HEK293 (cell line): ENCODE measurements at regions not wholly inside any gene's neighbourhood (a gene's known extent, or its start where the extent isn't known, plus 50 kb on each side); places are given as distances from the start of the nearest gene placed in this dataset.

ENCODE experiments used
- CTCF ChIA-PET: fragments of 350-600 bp; formaldehyde crosslinking; extraction: SDS; loops from one replicate; lab custom pipeline; 2021; ENCODE audit warnings: antibody characterized with exemption; lab: Yijun Ruan, JAX
- POLR2A ChIA-PET: fragments of 300-600 bp; formaldehyde crosslinking; extraction: SDS; loops from one replicate; lab custom pipeline; 2020; ENCODE audit warnings: antibody characterized with exemption, inconsistent platforms; lab: Yijun Ruan, JAX
- H3K27ac ChIP-seq: fragments of 200-500 bp; sonication (Bioruptor generic); 2 replicates; pipeline ENCODE4 v1.5.1; 2014; ENCODE audit warnings: low read depth, low read length, control low read depth, inconsistent platforms; ENCODE audit errors: extremely low read depth
- H3K36me3 ChIP-seq, 2 experiments: fragments of 200-500 bp in 1 of 2; sonication (Bioruptor generic) in 1 of 2; 1 replicate in 1 of 2; 2 replicates in 1 of 2; pipeline ENCODE4 v1.5.1; 2014 to 2017; ENCODE audit warnings: inconsistent platforms in 2 of 2, low read length in 2 of 2; ENCODE audit not compliant: control insufficient read depth in 2 of 2, insufficient read depth in 1 of 2
- H3K4me1 ChIP-seq: fragments of 200-500 bp; sonication (Bioruptor generic); 2 replicates; pipeline ENCODE4 v1.5.1; 2014; ENCODE audit warnings: mild to moderate bottlenecking, low read length, inconsistent platforms; ENCODE audit not compliant: control insufficient read depth, insufficient read depth
- H3K4me3 ChIP-seq: 2 replicates; pipeline ENCODE4 v1.5.1; 2011; ENCODE audit warnings: low read depth, mild to moderate bottlenecking, control low read depth, low read length, moderate library complexity
- H3K9me3 ChIP-seq: fragments of 200-500 bp; sonication (Bioruptor generic); 2 replicates; pipeline ENCODE4 v1.5.1; 2014; ENCODE audit warnings: low read depth, low read length, inconsistent platforms; ENCODE audit not compliant: control insufficient read depth, insufficient read depth
- FEZF1 ChIP-seq: fragments of 450-650 bp; formaldehyde crosslinking; IDR thresholded peaks from 2 replicates; pipeline ENCODE4 v1.5.1; 2016; ENCODE audit warnings: missing biosample characterization, missing genetic modification characterization
- OVOL3 ChIP-seq: fragments of 450-650 bp; formaldehyde crosslinking; IDR thresholded peaks from 2 replicates; pipeline ENCODE4 v1.5.1; 2016; ENCODE audit warnings: missing biosample characterization, missing genetic modification characterization
- PRDM2 ChIP-seq: fragments of 450-650 bp; formaldehyde crosslinking; IDR thresholded peaks from 2 replicates; pipeline ENCODE4 v1.5.1; 2016; ENCODE audit warnings: missing biosample characterization, missing genetic modification characterization, borderline replicate concordance
- SALL2 ChIP-seq: fragments of 450-650 bp; formaldehyde crosslinking; IDR thresholded peaks from 2 replicates; pipeline ENCODE4 v1.5.0; 2017; ENCODE audit warnings: missing biosample characterization, mild to moderate bottlenecking, missing genetic modification characterization, borderline replicate concordance
- SCRT1 ChIP-seq: fragments of 450-650 bp; formaldehyde crosslinking; IDR thresholded peaks from 2 replicates; pipeline ENCODE4 v1.5.1; 2016; ENCODE audit warnings: missing biosample characterization, missing genetic modification characterization, borderline replicate concordance
- SP3 ChIP-seq: fragments of 450-650 bp; formaldehyde crosslinking; IDR thresholded peaks from 2 replicates; pipeline ENCODE4 v1.5.1; 2016; ENCODE audit warnings: missing biosample characterization, missing genetic modification characterization
- ZBTB20 ChIP-seq: fragments of 450-650 bp; formaldehyde crosslinking; IDR thresholded peaks from 2 replicates; pipeline ENCODE4 v1.5.1; 2016; ENCODE audit warnings: missing biosample characterization, missing genetic modification characterization
- ZEB2 ChIP-seq: fragments of 450-650 bp; formaldehyde crosslinking; IDR thresholded peaks from 2 replicates; pipeline ENCODE4 v1.5.1; 2016; ENCODE audit warnings: missing biosample characterization, missing genetic modification characterization
- ZNF16 ChIP-seq: fragments of 450-650 bp; formaldehyde crosslinking; IDR thresholded peaks from 2 replicates; pipeline ENCODE4 v1.5.1; 2016; ENCODE audit warnings: low read depth, missing biosample characterization, missing genetic modification characterization
- ZNF211 ChIP-seq: fragments of 450-650 bp; formaldehyde crosslinking; IDR thresholded peaks from 2 replicates; pipeline ENCODE4 v1.5.1; 2016; ENCODE audit warnings: low read depth, missing biosample characterization, missing genetic modification characterization
- ZNF398 ChIP-seq: fragments of 450-650 bp; formaldehyde crosslinking; IDR thresholded peaks from 2 replicates; pipeline ENCODE4 v1.5.1; 2017; ENCODE audit warnings: missing biosample characterization, missing genetic modification characterization
- ZNF416 ChIP-seq: fragments of 450-650 bp; formaldehyde crosslinking; IDR thresholded peaks from 2 replicates; pipeline ENCODE4 v1.5.1; 2016; ENCODE audit warnings: missing biosample characterization, missing genetic modification characterization
- ZNF426 ChIP-seq: fragments of 450-650 bp; formaldehyde crosslinking; IDR thresholded peaks from 2 replicates; pipeline ENCODE4 v1.5.1; 2017; ENCODE audit warnings: missing biosample characterization, missing genetic modification characterization, mild to moderate bottlenecking, inconsistent platforms, moderate library complexity
- ZNF596 ChIP-seq: fragments of 450-650 bp; IDR thresholded peaks from 2 replicates; pipeline ENCODE4 v1.5.0; 2018; ENCODE audit warnings: missing biosample characterization, mild to moderate bottlenecking, missing genetic modification characterization, moderate library complexity
- ZNF621 ChIP-seq: fragments of 450-650 bp; formaldehyde crosslinking; IDR thresholded peaks from 2 replicates; pipeline ENCODE4 v1.5.1; 2017; ENCODE audit warnings: missing biosample characterization, missing genetic modification characterization
- ZNF626 ChIP-seq: fragments of 450-650 bp; sonication (Bioruptor Pico); formaldehyde crosslinking; IDR thresholded peaks from 2 replicates; pipeline ENCODE4 v1.5.1; 2018; ENCODE audit warnings: missing biosample characterization, missing genetic modification characterization, inconsistent platforms
- ZSCAN16 ChIP-seq: fragments of 450-650 bp; formaldehyde crosslinking; IDR thresholded peaks from 2 replicates; pipeline ENCODE4 v1.5.1; 2016; ENCODE audit warnings: missing biosample characterization, missing genetic modification characterization
- TF ChIP-seq, protein P1 (sequence below): fragments of 450-650 bp; formaldehyde crosslinking; IDR thresholded peaks from 2 replicates; pipeline ENCODE4 v1.5.1; 2016; ENCODE audit warnings: missing biosample characterization, missing genetic modification characterization
- TF ChIP-seq, protein P2 (sequence below): fragments of 450-650 bp; formaldehyde crosslinking; IDR thresholded peaks from 2 replicates; pipeline ENCODE4 v1.5.1; 2016; ENCODE audit warnings: missing biosample characterization, missing genetic modification characterization, low read depth

GRCh38 chr6:113626475-113626874 lies 230.7 kb upstream of the MARCKS start (continued):
- no peak for TF ChIP-seq PRDM2
- TF ChIP-seq, protein P1, sequence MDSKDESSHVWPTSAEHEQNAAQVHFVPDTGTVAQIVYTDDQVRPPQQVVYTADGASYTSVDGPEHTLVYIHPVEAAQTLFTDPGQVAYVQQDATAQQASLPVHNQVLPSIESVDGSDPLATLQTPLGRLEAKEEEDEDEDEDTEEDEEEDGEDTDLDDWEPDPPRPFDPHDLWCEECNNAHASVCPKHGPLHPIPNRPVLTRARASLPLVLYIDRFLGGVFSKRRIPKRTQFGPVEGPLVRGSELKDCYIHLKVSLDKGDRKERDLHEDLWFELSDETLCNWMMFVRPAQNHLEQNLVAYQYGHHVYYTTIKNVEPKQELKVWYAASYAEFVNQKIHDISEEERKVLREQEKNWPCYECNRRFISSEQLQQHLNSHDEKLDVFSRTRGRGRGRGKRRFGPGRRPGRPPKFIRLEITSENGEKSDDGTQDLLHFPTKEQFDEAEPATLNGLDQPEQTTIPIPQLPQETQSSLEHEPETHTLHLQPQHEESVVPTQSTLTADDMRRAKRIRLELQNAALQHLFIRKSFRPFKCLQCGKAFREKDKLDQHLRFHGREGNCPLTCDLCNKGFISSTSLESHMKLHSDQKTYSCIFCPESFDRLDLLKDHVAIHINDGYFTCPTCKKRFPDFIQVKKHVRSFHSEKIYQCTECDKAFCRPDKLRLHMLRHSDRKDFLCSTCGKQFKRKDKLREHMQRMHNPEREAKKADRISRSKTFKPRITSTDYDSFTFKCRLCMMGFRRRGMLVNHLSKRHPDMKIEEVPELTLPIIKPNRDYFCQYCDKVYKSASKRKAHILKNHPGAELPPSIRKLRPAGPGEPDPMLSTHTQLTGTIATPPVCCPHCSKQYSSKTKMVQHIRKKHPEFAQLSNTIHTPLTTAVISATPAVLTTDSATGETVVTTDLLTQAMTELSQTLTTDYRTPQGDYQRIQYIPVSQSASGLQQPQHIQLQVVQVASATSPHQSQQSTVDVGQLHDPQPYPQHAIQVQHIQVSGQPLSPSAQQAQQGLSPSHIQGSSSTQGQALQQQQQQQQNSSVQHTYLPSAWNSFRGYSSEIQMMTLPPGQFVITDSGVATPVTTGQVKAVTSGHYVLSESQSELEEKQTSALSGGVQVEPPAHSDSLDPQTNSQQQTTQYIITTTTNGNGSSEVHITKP (tag by site-specific recombination): no peak

DNA sequence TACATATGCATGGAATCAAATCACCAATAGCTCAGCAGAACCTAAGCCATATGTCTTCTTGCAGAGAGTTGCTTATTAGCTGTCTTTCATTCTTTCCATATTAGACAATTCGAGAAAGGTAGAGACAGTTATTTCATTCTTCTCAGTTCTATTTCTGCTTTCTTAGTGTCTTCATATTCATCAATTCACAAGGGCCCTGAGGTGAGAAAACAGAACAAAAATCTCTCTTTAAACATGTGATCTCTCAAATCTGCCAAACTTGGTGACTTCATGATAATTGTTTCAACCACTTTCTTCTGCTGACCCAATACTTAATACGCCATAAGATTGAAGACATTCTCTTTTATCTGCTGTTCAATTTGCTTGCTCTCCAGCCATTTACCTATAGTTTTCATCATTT lies 229.7 kb upstream of the MARCKS start:
- Histone ChIP-seq H3K4me1 (no peaks in the 10 kb centered on the region; the same call in 1 of the 2 replicates), H3K9me3 (no peaks in the 10 kb centered on the region), H3K36me3 (no peaks in the 10 kb centered on the region), H3K27ac (no peak overlapping the region), H3K4me3 (no peak overlapping the region)
- CTCF ChIA-PET: interaction anchor here (0.6 to 1.3 kb wide), 6 partner anchors 9 to 1063 kb away, joined by 3 to 4 read pairs (median 3); no protein-coding TSS in a partner anchor
- POLR2A ChIA-PET: no interaction called here
- TF ChIP-seq ZNF211 (tag by site-specific recombination) (no peak), SP3 (no peak), ZNF596 (no peak), ZNF621 (tag by site-specific recombination) (no peak), FEZF1 (tag by site-specific recombination) (no peak), ZNF398 (tag by site-specific recombination) (no peak), ZNF16 (tag by site-specific recombination) (no peak), ZNF426 (tag by site-specific recombination) (no peak), ZBTB20 (tag by site-specific recombination) (no peak), ZNF416 (tag by site-specific recombination) (no peak), OVOL3 (no peak), SCRT1 (no peak), ZSCAN16 (tag by site-specific recombination) (no peak), ZNF626 (tag by site-specific recombination) (no peak), ZEB2 (tag by site-specific recombination) (no peak), SALL2 (tag by site-specific recombination) (no peak)
- TF ChIP-seq, protein P2, sequence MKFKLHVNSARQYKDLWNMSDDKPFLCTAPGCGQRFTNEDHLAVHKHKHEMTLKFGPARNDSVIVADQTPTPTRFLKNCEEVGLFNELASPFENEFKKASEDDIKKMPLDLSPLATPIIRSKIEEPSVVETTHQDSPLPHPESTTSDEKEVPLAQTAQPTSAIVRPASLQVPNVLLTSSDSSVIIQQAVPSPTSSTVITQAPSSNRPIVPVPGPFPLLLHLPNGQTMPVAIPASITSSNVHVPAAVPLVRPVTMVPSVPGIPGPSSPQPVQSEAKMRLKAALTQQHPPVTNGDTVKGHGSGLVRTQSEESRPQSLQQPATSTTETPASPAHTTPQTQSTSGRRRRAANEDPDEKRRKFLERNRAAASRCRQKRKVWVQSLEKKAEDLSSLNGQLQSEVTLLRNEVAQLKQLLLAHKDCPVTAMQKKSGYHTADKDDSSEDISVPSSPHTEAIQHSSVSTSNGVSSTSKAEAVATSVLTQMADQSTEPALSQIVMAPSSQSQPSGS: no peak
